ENCODE measurements at regions not wholly inside any gene's neighbourhood (a gene's known extent, or its start where the extent isn't known, plus 50 kb on each side); places are given as distances from the start of the nearest gene placed in this dataset.

- Histone ChIP-seq H2BK5ac (ENCODE audit: low read depth, low read length, poor library complexity, severe bottlenecking) (no peak overlapping the region), H3K27me3 (ENCODE audit: control insufficient read depth, insufficient read depth, low read length) (no peaks in the 10 kb centered on the region), H2AK5ac (ENCODE audit: low read depth, low read length) (no peak overlapping the region), H2AFZ (replicated peaks; ENCODE audit: low read length, poor library complexity) (peak overlapping the region; percentile 21), H3K18ac (ENCODE audit: low read depth, low read length) (no peak overlapping the region), H3K9ac (ENCODE audit: low read depth, low read length) (no peak overlapping the region), H3K56ac (ENCODE audit: extremely low read depth, insufficient read depth, low read length) (no peak overlapping the region), H2BK120ac (ENCODE audit: low read depth, low read length) (no peak overlapping the region), H3K9me1 (ENCODE audit: insufficient read depth, low read length) (no peaks in the 10 kb centered on the region), H3K9me3 (ENCODE audit: control insufficient read depth, insufficient read depth, low read length) (peaks cover 4% of the 10 kb centered on the region), H3K27ac (ENCODE audit: insufficient read depth, low read length) (no peak overlapping the region), H4K8ac (ENCODE audit: low read depth in 2 of 2, low read length in 2 of 2) (no peak overlapping the region), H4K5ac (ENCODE audit: low read depth, low read length) (no peak overlapping the region), H3K4me3 (ENCODE audit: insufficient read depth, low read depth, low read length) (no peak overlapping the region), H3K14ac (replicated peaks; ENCODE audit: low read depth, low read length) (no peak overlapping the region), H2BK20ac (ENCODE audit: low read depth, low read length) (no peak overlapping the region), H3K23ac (ENCODE audit: low read depth, low read length) (no peak overlapping the region), H3K4ac (ENCODE audit: low read depth, low read length) (no peak overlapping the region), H3K36me3 (ENCODE audit: control insufficient read depth, insufficient read depth, low read length) (no peaks in the 10 kb centered on the region), H3K4me1 (ENCODE audit: control insufficient read depth, insufficient read depth, low read length) (no peaks in the 10 kb centered on the region), H3K4me2 (ENCODE audit: low read depth, low read length) (no peak overlapping the region), H4K91ac (ENCODE audit: insufficient read depth, low read depth, low read length) (no peak overlapping the region), H3K79me1 (ENCODE audit: low read depth in 1 of 2, low read length in 2 of 2) (no peaks in the 10 kb centered on the region), H2AK9ac (replicated peaks; ENCODE audit: low read depth, low read length, poor library complexity) (no peak overlapping the region), H2BK15ac (ENCODE audit: low read depth, low read length) (no peak overlapping the region), H4K20me1 (ENCODE audit: insufficient read depth, low read length) (no peaks in the 10 kb centered on the region)
- no peak for TF ChIP-seq POLR2A (IDR thresholded peaks at IDR 0.05; ENCODE audit: low read depth, low read length)
- TF ChIP-seq, protein P1, sequence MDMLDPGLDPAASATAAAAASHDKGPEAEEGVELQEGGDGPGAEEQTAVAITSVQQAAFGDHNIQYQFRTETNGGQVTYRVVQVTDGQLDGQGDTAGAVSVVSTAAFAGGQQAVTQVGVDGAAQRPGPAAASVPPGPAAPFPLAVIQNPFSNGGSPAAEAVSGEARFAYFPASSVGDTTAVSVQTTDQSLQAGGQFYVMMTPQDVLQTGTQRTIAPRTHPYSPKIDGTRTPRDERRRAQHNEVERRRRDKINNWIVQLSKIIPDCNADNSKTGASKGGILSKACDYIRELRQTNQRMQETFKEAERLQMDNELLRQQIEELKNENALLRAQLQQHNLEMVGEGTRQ (IDR thresholded peaks at IDR 0.05; ENCODE audit: low read depth, low read length): no peak
- no peak for TF ChIP-seq CHD1 (IDR thresholded peaks at IDR 0.05; ENCODE audit: low read depth, low read length)
- no peak for DNase-seq
- no TSS peak for BruUV-seq (replicated peaks)
- intact Hi-C loops (cut with micrococcal nuclease) (no loop called here), in situ Hi-C loops (cut with MboI; ENCODE audit: low sequenced_read_pairs) (no loop called here), dilution Hi-C loops (cut with HindIII; ENCODE audit: low sequenced_read_pairs, unreplicated experiment) (no loop called here)
- WGBS, 2 experiments (ENCODE audit: extremely low coverage in 2 of 2, insufficient read length in 1 of 2): no CpG with 5 or more reads among the region's 3 CpGs
- POLR2A ChIA-PET (ENCODE audit: unreplicated experiment): no interaction called here
- no peak for ATAC-seq (ENCODE audit: low read depth)
- CTCF ChIA-PET: no interaction called here
These were observed 654.5 kb downstream of the TLL1 start for GRCh38 chr4:166527500-166527899.

Data from IMR-90 (cell line).